ENCODE measurements at regions not wholly inside any gene's neighbourhood (a gene's known extent, or its start where the extent isn't known, plus 50 kb on each side); places are given as distances from the start of the nearest gene placed in this dataset.

DNA sequence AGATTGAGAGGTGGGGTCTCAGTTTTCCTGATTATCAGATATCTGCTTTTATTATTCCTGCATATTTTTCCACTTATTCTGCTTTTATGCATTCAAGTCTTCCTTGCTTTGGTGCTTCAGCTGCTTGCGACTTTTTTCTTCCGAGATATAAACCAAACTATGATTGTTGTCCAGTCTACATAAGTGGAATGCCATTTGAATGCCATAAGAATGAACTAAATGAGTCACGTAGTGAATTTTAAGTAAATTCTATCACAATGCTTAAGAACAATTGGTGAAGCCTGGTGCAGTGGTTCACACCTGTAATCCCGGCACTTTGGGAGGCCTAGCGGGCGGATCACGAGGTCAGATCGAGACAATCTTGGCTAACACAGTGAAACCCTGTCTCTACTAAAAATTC lies 189.1 kb downstream of the PCDH18 start:
- H3K27ac ChIP-seq: no peak overlapping the region
- H3K36me3 ChIP-seq: no peaks in the 10 kb centered on the region
- TF ChIP-seq EP300 (IDR thresholded peaks at IDR 0.05) (no peak), POLR2AphosphoS5 (IDR thresholded peaks at IDR 0.05) (no peak), POLR2A (IDR thresholded peaks at IDR 0.05) (no peak)
- TF ChIP-seq, protein P1, sequence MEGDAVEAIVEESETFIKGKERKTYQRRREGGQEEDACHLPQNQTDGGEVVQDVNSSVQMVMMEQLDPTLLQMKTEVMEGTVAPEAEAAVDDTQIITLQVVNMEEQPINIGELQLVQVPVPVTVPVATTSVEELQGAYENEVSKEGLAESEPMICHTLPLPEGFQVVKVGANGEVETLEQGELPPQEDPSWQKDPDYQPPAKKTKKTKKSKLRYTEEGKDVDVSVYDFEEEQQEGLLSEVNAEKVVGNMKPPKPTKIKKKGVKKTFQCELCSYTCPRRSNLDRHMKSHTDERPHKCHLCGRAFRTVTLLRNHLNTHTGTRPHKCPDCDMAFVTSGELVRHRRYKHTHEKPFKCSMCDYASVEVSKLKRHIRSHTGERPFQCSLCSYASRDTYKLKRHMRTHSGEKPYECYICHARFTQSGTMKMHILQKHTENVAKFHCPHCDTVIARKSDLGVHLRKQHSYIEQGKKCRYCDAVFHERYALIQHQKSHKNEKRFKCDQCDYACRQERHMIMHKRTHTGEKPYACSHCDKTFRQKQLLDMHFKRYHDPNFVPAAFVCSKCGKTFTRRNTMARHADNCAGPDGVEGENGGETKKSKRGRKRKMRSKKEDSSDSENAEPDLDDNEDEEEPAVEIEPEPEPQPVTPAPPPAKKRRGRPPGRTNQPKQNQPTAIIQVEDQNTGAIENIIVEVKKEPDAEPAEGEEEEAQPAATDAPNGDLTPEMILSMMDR (IDR thresholded peaks at IDR 0.05): no peak
- no peak overlapping the region for H3K4me3 ChIP-seq
- no peaks in the 10 kb centered on the region for H3K27me3 ChIP-seq
- H3K4me1 ChIP-seq: no peaks in the 10 kb centered on the region
- 77 to 85% (median 83%) methylated on average over 8 of the region's 8 CpGs for WGBS, 5 donors
- intact Hi-C loops (cut with DNase I; ENCODE audit: low total_unique reads): no loop called here
- DNase-seq: no peak
- H3K9me3 ChIP-seq: no peaks in the 10 kb centered on the region

DNA sequence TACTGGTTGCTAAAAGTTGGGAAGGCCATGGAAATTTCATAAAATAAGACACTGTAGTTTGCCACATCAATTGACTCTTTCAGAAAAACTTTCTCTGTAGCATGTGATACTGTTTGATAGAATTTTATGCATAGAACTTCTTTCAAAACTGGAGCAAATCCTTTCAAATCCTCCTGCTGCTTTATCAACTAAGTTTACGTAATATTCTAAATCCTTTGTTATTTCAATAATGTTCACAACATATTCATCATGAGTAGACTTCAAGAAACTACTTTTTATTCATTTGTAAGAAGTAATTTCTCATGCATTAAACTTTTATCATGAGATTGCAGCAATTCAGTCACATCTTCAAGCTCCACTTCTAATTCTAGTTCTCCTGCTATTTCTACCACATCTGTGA lies 199.3 kb downstream of the PCDH18 start:
- Histone ChIP-seq H3K36me3 (no peaks in the 10 kb centered on the region), H3K9me3 (peaks cover 0 to 27% (median 7%) of the 10 kb centered on the region in 4 donors), H3K27me3 (no peaks in the 10 kb centered on the region), H3K27ac (no peak overlapping the region), H3K4me3 (no peak overlapping the region), H3K4me1 (no peaks in the 10 kb centered on the region)
- TF ChIP-seq POLR2A (IDR thresholded peaks at IDR 0.05): no peak
- TF ChIP-seq POLR2AphosphoS5 (IDR thresholded peaks at IDR 0.05): no peak
- no peak for TF ChIP-seq EP300 (IDR thresholded peaks at IDR 0.05)
- TF ChIP-seq, protein P1 (IDR thresholded peaks at IDR 0.05): no peak
- intact Hi-C loops (cut with DNase I; ENCODE audit: low total_unique reads): no loop called here
- WGBS, 5 donors: 58 to 84% (median 78%) methylated on average over 1 of the region's 1 CpG
- no peak for DNase-seq

DNA sequence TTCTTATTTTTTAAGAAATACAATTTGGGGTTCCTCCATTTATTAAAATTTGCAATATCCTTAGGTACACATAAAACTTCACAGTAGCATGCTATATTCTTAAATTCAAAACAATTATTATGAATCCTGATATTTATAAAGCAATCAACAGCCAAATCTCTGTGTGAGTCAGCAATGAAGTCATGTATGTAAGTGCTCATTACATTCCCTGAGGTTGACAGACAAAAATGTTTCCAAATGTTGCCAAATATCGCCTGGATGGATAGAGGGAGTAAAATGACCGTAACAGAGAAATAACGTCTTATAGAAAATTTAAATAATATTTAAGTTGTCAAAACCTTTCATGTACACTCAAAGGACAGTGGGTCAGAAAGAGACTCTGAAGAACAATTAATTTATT lies 220.0 kb downstream of the PCDH18 start:
- 82 to 94% (median 91%) methylated on average over 3 of the region's 3 CpGs for WGBS, 5 donors
- intact Hi-C loops (cut with DNase I; ENCODE audit: low total_unique reads): no loop called here

DNA sequence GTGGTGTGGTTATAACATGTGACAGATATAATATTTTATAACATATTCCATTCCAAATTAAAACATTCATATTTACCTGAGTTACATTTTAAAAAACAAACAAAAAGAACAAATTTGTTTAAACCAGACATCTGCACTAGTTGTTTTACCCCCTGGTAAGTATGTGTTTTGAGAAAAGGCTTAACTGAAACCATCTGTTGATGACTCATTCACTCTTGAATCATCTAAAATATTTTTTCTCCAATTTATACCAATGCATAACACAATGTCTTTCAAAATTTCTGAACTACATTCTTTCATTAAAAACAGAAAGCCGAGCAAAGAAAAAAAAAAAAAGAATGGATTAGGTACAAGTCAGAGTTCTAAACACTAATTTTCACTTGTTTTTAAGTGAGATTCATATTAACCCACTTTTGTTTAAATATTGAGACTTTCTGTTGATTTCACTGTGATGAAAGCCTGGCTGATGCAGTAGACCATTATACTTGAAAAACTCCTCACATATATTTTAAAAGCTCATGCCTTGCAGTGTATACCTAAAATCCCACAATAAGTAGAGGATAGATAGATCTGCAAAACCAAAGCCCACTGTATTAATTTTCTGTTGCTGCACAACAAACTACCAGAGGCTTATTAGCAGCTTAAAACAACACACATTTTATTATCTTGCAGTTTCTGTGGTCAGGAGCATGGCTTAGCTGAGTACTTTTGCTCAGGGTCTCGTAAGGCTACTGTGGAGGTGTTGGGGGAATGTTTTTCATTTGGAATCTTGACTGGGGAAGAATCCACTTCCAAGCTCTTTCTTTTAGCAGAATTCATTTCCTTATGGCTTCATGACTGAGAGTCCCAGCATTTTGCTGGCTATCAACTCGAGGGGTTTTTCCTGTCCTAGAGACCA lies 221.5 kb downstream of the PCDH18 start:
- no peak overlapping the region for H3K4me3 ChIP-seq
- H3K9me3 ChIP-seq: no peaks in the 10 kb centered on the region
- peak overlapping the region in 1 of 5 donors; percentile 21 for H3K27ac ChIP-seq
- H3K4me1 ChIP-seq: peaks cover 0 to 6% (median 0%) of the 10 kb centered on the region in 4 donors
- intact Hi-C loops (cut with DNase I; ENCODE audit: low total_unique reads): no loop called here
- no peak for TF ChIP-seq POLR2AphosphoS5 (IDR thresholded peaks at IDR 0.05)
- TF ChIP-seq, protein P1 (IDR thresholded peaks at IDR 0.05): no peak
- no peak for TF ChIP-seq POLR2A (IDR thresholded peaks at IDR 0.05)
- no peak for TF ChIP-seq EP300 (IDR thresholded peaks at IDR 0.05)
- H3K27me3 ChIP-seq: no peaks in the 10 kb centered on the region
- H3K36me3 ChIP-seq: no peaks in the 10 kb centered on the region
- peak in 1 of 2 donors; percentile 23 for DNase-seq
- 40 to 64% (median 54%) methylated on average over 3 of the region's 3 CpGs for WGBS, 5 donors

More for the DNA sequence above, 220.0 kb downstream of the PCDH18 start:
- H3K9me3 ChIP-seq: peaks cover 0 to 3% (median 0%) of the 10 kb centered on the region in 4 donors
- H3K36me3 ChIP-seq: no peaks in the 10 kb centered on the region
- H3K27ac ChIP-seq: no peak overlapping the region
- no peak for DNase-seq
- H3K27me3 ChIP-seq: no peaks in the 10 kb centered on the region
- TF ChIP-seq POLR2A (IDR thresholded peaks at IDR 0.05): no peak
- TF ChIP-seq, protein P1 (IDR thresholded peaks at IDR 0.05): no peak
- no peak for TF ChIP-seq POLR2AphosphoS5 (IDR thresholded peaks at IDR 0.05)
- TF ChIP-seq EP300 (IDR thresholded peaks at IDR 0.05): no peak
- no peak overlapping the region for H3K4me3 ChIP-seq
- peaks cover 0 to 6% (median 0%) of the 10 kb centered on the region in 4 donors for H3K4me1 ChIP-seq

Measured in stomach (tissue), 8 donors.